Activated CD4-positive, alpha-beta T cell treated with anti-CD3 and anti-CD28 coated beads, Interleukin-10, Interleukin-2, amounts not matched to agents 100 ng/mL and 50 ng/mL, durations not matched to agents 16 hours and 8 hours (primary cell): ENCODE measurements at regions not wholly inside any gene's neighbourhood (a gene's known extent, or its start where the extent isn't known, plus 50 kb on each side); places are given as distances from the start of the nearest gene placed in this dataset.
"Not testable (repeated sequence)": the region's sequence is repeated elsewhere in the genome, so short reads cannot be mapped to it uniquely, and the experiment has no call there.

Experiments
- DNase-seq: peaks from one replicate; pipeline ENCODE4 v3.0.0-alpha.2; 2020

DNA sequence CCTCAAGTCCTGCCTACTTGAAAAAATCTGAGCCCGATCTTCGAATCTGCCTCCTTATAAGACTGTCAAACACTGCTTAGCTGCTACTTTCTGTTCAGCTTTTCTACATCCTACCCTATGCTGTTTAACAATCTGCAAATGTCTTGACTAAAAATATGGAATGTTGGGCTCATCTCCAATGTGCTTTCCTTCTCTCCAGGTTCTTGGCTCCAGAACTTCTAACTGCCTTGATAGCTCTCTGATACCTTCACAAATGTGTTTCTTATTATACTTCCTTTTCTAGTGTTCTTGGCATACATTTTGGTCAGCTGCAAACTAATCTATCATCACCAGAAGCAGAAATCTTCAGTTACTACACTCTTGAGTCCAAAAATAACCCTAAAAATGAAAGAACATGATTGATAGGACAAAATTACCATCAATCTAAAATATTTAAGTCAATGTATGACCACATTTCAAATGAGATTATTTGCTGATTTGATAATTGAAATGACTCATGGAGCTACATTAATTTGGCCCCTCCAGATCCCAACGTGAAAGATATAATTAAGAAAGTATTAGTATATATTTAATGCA lies 372.3 kb upstream of the MON1B start:
- DNase-seq: no peak

GRCh38 chr16:76819226-76819916 lies 371.6 kb upstream of the MON1B start:
- DNase-seq: no peak

- no peak for DNase-seq
Observed at GRCh38 chr16:76824221-76824620, 366.8 kb upstream of the MON1B start.

- DNase-seq: no peak
Observed at GRCh38 chr16:76824791-76825190, 366.2 kb upstream of the MON1B start.

DNA sequence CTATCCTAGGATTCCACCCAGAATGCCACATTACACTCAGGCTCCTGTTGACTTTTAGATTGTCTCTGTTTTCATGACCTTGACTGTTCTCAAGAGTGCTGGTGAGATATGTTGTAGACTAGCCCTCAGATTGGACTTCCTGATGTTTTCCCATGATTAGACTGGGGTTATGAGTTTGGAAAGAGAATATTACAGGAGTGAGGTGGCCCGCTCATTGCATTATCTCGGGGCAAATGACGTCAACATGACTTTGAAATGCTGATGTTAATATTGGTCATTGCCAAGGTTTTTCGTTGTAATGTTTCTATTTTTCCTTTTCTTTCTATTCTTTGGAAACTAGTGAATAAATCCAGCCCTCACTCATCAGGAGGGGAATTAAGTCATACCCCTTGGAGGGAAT lies 355.7 kb upstream of the MON1B start:
- no peak for DNase-seq

DNA sequence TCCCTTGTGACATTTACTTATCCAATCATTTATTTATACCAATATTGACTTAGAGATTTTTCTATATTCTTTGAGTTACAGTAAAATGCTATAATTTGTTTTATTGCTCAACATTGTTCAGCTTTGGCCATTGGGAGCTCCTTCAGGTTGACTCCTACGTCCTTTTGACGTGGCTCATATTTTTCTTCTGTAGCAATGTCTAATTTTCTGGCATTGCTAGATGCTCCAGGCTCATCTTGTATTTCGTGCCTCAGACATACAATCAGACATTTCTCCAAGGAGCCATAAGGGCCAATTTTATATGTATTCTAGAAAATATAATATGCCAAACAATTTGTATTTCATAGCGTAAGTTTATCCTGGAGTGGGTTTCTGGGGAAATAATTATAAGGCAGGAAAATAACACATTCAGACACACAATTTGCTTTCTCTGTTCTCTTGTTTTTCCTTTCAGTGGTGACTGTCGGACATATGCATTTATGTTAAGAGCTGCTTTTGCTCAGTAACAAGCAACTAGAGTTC lies 355.1 kb upstream of the MON1B start:
- no peak for DNase-seq

DNA sequence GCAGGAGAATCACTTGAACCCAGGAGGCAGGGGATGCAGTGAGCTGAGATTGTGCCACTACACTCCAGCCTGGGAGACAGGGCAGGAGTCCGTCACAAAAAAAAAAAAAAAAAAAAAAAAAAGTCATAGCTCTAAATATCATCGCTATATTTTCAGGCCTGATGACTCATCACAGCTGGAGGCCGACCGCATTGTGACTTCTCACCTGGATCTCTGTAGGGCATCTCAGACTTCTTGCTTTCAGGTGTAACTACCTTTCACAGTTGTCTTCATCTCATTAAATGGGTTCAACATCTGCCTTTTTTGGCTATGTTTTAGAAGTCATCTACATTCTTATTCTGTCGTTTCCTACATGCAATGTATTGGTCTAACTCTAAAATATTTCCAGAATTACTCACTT lies 353.1 kb upstream of the MON1B start:
- DNase-seq: no peak

DNA sequence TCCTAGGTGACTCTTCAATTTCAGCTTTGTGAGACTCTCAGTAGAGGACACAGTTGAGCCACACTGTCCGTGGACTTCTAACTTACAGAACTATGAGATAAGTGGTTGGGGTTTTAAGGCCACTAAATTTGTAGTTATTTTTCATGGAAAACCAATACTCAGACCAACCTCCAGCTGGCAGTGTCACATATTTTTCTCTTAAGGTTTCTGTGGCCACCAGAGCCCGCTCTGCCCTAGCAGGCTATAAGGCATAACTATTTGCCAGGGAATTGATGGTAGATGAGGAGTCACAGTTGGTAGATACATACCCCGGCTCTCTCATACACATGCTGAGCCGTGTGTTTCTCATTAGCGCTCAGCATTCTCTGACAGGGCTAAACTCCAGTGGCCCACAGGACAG lies 336.8 kb upstream of the MON1B start:
- no peak for DNase-seq

DNA sequence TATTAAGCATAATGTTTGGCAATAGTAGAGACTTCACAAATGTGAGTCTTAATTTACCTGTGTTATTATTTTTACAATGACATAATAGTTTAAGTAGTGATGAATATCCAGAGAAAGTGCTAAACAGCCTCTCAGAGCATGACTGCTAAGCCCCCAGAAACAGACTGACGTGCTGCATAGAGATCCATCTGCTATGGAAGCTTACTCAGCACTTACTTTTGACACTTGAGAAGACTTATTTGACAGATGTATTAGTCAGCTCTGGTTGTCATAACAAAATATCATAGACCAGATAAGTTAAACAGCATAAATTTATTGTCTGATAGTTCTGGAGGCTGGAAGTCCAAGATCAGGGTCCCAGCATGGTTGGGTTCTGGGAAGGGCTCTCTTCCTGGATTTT lies 334.9 kb upstream of the MON1B start:
- DNase-seq: no peak

DNA sequence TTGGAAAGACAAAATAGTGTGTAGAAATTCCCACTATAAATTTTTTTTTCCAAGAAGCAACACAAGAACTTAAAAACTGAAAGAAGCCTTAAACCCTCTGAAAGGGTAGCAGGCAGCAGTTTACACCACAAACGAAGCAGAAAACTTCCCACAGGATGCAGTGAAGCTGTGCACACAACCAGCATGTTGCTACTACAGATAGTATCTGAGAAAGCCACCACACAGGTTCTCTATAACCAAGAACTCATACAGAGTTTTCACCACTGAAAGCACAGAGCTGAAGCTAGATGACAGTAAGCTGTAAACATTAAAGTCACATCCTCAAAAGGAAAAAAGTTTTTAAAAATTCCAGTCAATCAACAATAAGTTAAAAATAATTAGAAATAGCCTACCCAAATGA lies 333.6 kb upstream of the MON1B start:
- no peak for DNase-seq

DNA sequence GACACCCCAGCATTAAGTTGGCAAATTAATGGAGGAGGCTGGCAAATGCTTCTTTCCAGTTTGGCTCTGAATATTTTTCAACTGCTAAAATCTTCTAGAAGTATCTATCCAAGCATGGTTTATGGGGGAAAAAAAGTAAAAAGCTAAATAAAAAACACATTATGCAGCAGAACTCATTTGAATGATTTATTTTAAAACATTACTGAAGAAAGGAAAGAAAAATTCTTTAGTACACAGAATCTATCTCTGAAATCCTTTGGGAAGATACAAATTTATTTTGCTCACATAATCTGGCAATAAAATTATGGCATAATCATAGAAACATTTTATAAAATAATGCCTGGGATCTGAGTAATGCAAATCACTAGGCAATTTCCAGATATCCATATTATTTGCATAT lies 328.1 kb upstream of the MON1B start:
- DNase-seq: no peak

- DNase-seq: no peak
Observed at GRCh38 chr16:76866994-76867393, 324.0 kb upstream of the MON1B start.

DNA sequence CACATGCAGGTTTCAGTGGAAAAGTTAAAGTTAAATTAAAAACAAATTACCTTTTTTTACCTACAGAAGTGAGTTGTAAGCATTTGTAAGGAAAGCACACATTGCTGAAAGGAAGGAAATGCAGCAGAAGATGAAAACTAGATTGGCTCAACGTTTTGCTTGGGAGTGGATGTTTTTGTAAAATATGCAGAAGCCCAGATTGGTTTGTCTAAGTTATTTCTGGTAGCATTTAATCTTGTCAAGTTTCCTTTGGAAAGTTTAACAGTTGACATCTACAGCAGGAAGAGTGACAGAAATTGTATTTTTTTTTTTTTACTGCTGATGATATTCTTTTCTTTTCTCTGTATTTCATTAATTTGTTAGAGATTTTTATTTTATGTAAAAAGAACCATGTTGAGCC lies 315.1 kb upstream of the MON1B start:
- no peak for DNase-seq

- no peak for DNase-seq
Observed at GRCh38 chr16:76879420-76879819, 311.6 kb upstream of the MON1B start.

DNA sequence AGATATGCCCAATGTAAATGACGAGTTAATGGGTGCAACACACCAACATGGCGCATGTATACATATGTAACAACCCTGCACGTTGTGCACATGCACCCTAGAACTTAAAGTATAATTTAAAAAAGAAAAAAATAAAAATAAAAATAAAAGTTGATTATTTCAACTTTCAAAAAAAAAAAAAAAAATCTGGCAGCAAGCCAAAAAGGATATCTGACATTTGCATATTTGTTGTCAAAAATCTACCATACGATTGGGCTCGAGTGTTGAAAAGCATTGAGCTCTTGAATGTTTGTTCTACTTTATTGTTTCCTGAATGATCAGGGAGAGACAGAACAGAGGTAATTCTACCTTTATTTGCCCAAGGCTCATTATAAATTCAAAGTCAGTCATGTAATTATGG lies 310.5 kb upstream of the MON1B start:
- DNase-seq: not testable (repeated sequence)

DNA sequence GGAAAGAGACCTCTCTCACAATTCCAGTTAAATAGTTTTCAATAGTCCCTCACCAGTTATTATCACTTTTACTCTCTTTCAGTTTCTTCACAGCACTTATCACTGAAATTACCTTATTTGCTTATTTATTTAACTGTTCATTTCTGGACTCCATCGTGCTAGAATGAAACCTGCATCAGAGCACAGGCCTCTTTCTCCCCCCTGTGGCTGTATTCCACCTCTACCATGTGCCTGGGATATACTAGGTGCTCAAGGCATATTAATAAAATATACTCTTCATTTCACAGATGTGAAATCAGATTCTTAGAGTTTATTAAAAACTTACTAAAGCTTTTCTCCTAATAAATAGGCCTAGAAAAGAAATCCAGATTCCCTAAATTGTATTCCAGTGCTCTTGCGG lies 308.9 kb upstream of the MON1B start:
- DNase-seq: no peak

DNA sequence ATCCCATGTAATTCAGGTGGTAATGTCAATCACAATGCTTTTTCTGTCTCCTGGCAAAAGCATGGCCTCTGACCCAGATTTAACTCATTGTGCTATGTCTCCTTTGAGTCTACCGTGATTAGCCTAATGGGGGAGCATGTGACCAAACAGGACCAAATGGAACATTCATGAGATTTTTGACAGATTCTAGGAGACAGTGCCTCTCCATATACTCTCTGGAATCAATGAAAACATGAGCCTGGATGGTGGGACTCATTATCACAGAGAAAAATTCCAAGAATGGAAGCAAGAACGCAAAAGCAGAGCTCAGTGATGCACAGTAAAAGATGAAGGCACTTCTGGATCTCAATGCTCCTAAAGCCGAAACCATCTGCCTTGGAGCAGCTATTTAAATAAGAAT lies 307.9 kb upstream of the MON1B start:
- no peak for DNase-seq

DNA sequence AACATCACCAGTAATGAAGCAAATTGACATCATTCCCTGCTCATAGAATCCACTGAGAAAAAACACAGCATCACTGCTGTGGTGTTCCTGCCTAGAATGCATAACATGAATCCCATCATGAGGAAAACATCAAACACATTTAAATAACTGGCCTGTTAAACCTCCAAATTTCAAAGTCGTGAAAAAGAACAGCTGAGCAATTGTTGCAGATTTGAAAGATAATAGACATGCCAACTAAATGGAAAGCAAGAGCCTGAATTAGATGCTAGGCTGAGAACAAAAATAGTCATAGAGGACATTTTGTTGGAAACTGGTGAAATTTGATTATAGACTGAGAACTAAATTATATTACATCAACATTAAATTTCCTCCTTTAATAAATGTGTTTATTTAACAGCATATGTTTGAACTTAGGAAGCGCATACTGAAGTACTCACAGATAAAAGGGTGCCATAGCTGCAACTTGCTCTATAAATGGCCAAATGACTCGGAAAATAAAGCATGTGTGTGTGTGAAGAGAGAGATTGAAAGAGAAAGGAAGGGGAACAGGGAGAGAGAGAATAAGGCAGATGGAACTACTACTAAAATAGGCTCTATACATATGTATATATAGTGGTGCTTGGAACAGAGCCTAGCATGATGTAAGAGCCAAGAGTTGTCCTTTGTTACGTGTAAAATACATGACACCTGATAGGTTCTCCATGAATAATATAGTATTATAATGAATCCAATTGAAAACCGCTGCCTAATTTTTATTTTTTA lies 305.0 kb upstream of the MON1B start:
- no peak for DNase-seq

DNA sequence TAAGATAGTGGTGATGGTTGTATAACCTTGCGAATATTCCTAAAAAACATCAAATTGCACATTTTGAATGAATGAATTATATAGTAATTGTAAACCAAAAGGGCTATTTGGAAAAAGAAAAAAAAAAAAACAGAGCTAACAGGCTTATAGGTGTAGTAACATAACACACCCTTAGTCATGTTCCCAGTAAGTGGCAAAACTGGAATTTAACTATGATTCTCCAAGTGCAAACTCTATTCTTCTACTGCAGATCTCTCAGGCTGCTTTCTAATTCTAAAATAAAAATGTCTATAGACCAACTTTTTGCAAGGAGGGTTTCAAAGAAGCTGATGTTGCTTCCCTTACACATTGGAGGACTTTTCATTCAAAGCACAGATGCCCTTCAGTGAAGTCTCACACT lies 293.2 kb upstream of the MON1B start:
- DNase-seq: no peak

DNA sequence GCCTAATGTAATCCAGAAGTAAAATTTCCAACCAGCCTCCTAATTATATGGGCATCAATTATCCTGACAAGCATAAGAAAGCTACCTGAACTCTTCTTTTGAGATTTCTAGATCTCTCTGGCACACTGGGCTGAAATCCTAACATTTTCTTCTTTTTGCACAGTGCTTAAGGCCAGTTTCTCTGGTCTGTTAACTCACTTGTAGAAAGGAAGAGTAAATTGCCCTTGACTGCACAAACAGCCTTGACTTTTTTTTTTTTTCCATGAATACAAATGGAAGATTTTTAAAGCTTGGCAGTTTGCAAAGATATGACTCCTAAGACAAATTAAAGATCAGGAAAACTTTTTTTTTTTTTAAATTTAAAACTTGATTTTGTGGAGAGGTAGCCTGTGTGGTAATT lies 291.2 kb upstream of the MON1B start:
- no peak for DNase-seq

GRCh38 chr16:76900285-76901263 lies 290.4 kb upstream of the MON1B start:
- no peak for DNase-seq

DNA sequence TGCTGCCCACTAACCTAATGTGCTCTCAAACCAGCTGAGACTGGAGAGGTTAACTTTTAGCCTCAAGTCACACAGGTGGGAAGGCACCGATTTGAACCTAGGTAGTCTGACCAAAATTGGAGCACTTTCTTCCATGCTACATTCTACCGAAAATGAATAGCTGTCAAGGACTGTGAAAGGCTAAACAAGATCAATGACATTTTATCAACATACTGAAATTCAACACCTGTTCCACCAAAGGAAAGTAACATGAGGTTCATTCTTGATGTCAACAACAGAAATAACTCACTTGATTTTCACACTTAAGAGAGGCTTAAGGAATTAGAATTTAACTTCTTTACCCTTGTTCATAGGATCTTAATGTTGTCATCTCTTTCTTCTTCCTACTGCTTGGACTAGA lies 284.4 kb upstream of the MON1B start:
- DNase-seq: no peak

- DNase-seq: no peak
Observed at GRCh38 chr16:76910931-76911330, 280.1 kb upstream of the MON1B start.
